ENCODE measurements at regions not wholly inside any gene's neighbourhood (a gene's known extent, or its start where the extent isn't known, plus 50 kb on each side); places are given as distances from the start of the nearest gene placed in this dataset.
"Not testable (repeated sequence)": the region's sequence is repeated elsewhere in the genome, so short reads cannot be mapped to it uniquely, and the experiment has no call there.

DNA sequence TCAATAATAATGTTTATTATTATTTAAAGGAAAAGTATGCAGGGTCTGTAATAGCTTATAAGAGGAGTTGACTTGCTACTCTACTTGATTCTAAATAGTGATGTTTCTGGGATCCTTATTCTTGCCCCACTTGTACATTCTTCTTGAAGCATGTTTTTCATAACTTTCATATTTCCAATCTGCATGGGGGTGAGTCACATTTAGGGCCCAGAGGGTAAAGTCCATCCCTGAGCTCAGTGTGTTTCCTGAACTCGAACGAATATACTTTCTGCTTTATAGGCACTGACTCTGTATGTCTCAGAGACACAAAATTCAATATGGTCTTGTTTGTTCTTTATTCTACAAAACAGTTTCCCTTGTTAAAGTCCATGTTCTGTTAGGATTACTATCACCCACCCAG, 61.0 kb upstream of the SMIM30 start:
- ChIA-PET CTCF (no interaction called here), POLR2A (no interaction called here)
- no peak for TF ChIP-seq FOXA1 (IDR thresholded peaks at IDR 0.05)
- no peak for TF ChIP-seq LEF1 (IDR thresholded peaks at IDR 0.05; ENCODE audit: borderline replicate concordance)
- no peak for TF ChIP-seq FOXM1 (IDR thresholded peaks at IDR 0.05; ENCODE audit: borderline replicate concordance)
- no peak for TF ChIP-seq ELF4 (IDR thresholded peaks at IDR 0.05)
- TF ChIP-seq SP1 (IDR thresholded peaks at IDR 0.05) = no peak
- TF ChIP-seq ARNT (IDR thresholded peaks at IDR 0.05) = no peak
- TF ChIP-seq, protein P1, sequence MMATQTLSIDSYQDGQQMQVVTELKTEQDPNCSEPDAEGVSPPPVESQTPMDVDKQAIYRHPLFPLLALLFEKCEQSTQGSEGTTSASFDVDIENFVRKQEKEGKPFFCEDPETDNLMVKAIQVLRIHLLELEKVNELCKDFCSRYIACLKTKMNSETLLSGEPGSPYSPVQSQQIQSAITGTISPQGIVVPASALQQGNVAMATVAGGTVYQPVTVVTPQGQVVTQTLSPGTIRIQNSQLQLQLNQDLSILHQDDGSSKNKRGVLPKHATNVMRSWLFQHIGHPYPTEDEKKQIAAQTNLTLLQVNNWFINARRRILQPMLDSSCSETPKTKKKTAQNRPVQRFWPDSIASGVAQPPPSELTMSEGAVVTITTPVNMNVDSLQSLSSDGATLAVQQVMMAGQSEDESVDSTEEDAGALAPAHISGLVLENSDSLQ (IDR thresholded peaks at IDR 0.05) = no peak
- TF ChIP-seq HDGF (IDR thresholded peaks at IDR 0.05; ENCODE audit: borderline replicate concordance) = no peak
- TF ChIP-seq TARDBP (IDR thresholded peaks at IDR 0.05) = no peak
- no peak for TF ChIP-seq L3MBTL2 (conservative IDR thresholded peaks at IDR 0.05)
- TF ChIP-seq ZNF384 (IDR thresholded peaks at IDR 0.05) = no peak
- TF ChIP-seq FOXK2 (IDR thresholded peaks at IDR 0.05) = no peak
- no peak for TF ChIP-seq NFRKB (IDR thresholded peaks at IDR 0.05)
- TF ChIP-seq SUZ12 (IDR thresholded peaks at IDR 0.05) = no peak
- TF ChIP-seq BHLHE40 (IDR thresholded peaks at IDR 0.05; ENCODE audit: borderline replicate concordance) = no peak
- no peak for TF ChIP-seq CTBP1 (IDR thresholded peaks at IDR 0.05; ENCODE audit: borderline replicate concordance)
- DNase-seq (ENCODE audit: extremely low spot score) = no peak

DNA sequence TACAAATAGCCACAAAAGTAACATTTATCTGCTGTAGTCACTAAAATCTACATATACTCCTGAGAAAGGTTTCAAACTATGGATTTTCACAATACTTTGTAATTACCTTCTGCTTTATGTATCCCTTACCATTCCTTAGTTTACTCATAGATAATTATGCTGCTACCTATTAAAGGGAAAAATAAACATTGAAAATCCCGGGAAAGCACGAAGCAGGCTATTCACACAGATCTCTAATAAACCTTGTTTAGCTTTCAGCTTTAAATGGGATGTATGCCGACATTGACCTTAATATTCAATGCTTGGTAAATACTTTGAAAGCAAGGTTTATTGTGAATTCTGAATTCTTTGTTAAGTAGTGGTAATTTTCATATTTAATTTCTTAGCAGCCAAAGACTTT, 58.5 kb upstream of the SMIM30 start:
- no peak for TF ChIP-seq FOXA1 (IDR thresholded peaks at IDR 0.05)
- TF ChIP-seq L3MBTL2 (conservative IDR thresholded peaks at IDR 0.05) = no peak
- TF ChIP-seq FOXM1 (IDR thresholded peaks at IDR 0.05; ENCODE audit: borderline replicate concordance) = no peak
- TF ChIP-seq ARNT (IDR thresholded peaks at IDR 0.05) = no peak
- no peak for TF ChIP-seq FOXK2 (IDR thresholded peaks at IDR 0.05)
- no peak for TF ChIP-seq ZNF384 (IDR thresholded peaks at IDR 0.05)
- no peak for TF ChIP-seq SP1 (IDR thresholded peaks at IDR 0.05)
- TF ChIP-seq HDGF (IDR thresholded peaks at IDR 0.05; ENCODE audit: borderline replicate concordance) = no peak
- no peak for TF ChIP-seq BHLHE40 (IDR thresholded peaks at IDR 0.05; ENCODE audit: borderline replicate concordance)
- TF ChIP-seq TARDBP (IDR thresholded peaks at IDR 0.05) = no peak
- TF ChIP-seq, protein P1 (IDR thresholded peaks at IDR 0.05) = no peak
- TF ChIP-seq ELF4 (IDR thresholded peaks at IDR 0.05) = no peak
- TF ChIP-seq NFRKB (IDR thresholded peaks at IDR 0.05) = no peak
- TF ChIP-seq CTBP1 (IDR thresholded peaks at IDR 0.05; ENCODE audit: borderline replicate concordance) = no peak
- TF ChIP-seq LEF1 (IDR thresholded peaks at IDR 0.05; ENCODE audit: borderline replicate concordance) = no peak
- no peak for TF ChIP-seq SUZ12 (IDR thresholded peaks at IDR 0.05)
- no peak for DNase-seq (ENCODE audit: extremely low spot score)
- CTCF ChIA-PET = no interaction called here
- POLR2A ChIA-PET = no interaction called here

DNA sequence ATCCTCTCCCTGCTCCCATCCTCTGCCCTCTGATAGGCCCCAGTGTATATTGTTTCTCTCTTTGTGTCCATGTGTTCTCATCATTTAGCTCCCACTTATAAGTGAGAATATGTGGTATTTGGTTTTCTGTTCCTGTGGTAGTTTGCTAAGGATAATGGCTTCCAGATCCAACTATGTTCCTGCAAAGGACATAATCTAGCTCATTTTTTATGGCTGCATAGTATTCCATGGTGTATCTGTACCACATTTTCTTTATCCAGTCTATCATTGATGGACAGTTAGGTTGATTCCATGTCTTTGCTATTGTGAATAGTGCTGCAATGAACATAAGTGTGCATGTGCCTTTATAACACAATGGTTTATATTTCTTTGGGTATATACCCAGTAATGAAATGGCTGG, 57.8 kb upstream of the SMIM30 start:
- POLR2A ChIA-PET; DNase-seq (ENCODE audit: extremely low spot score); CTCF ChIA-PET: not testable (repeated sequence)

DNA sequence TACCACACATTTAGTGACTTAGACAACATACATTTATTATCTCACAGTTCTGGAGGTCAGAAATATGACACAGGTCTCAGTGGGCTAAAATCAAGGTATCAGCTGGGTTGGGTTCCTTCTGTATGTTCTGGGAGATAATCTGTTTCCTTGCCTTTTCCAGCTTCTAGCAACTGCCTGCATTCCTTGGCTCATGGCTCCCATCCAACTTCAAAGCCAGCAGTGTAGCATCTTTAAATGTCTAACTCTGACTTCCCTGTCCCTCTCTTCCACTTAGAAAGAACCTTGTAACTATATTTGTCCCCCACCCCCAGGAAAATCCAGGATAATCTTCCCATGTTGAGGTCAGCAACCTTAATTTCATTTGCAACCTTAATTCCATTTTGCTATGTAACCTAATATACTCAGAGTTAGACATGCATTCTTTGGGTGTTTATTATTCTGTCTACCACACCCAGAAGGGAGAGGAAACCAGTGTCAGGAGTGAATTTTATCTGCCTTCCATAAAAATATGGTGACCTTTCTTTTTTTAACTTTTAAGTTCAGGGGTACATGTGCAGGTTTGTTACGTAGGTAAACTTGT, 57.3 kb upstream of the SMIM30 start:
- DNase-seq (ENCODE audit: extremely low spot score) = no peak
- TF ChIP-seq SP1 (IDR thresholded peaks at IDR 0.05) (no peak), CTBP1 (IDR thresholded peaks at IDR 0.05; ENCODE audit: borderline replicate concordance) (no peak), FOXK2 (IDR thresholded peaks at IDR 0.05) (no peak), ELF4 (IDR thresholded peaks at IDR 0.05) (no peak), SUZ12 (IDR thresholded peaks at IDR 0.05) (no peak), BHLHE40 (IDR thresholded peaks at IDR 0.05; ENCODE audit: borderline replicate concordance) (no peak), LEF1 (IDR thresholded peaks at IDR 0.05; ENCODE audit: borderline replicate concordance) (no peak), ZNF384 (IDR thresholded peaks at IDR 0.05) (no peak)
- POLR2A ChIA-PET = no interaction called here
- CTCF ChIA-PET = no interaction called here

DNA sequence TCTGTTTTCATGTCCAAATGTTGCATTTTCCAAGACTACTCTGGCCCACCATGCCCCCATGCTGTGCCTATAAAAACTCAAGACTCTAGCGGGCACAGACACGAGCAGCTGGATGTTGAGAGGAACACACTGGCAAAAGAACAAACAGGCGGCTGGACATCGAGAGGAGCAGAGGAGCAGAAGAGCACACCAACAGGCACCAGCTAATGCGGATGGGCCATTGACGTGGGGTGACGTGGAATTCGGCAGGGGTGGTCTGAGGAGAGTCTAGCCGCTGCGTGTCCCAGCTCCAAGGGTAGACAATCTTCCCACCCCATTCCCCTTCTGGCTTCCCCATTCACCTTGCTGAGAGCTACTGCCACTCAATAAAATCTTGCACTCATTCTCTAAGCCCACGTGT, 54.4 kb upstream of the SMIM30 start:
- ChIA-PET CTCF (interaction anchor here (1.9 kb wide), 1 partner anchor 13 kb away, joined by 7 read pairs; no protein-coding TSS in a partner anchor), POLR2A (no interaction called here)
- TF ChIP-seq, protein P1 (IDR thresholded peaks at IDR 0.05) = no peak
- TF ChIP-seq LEF1 (IDR thresholded peaks at IDR 0.05; ENCODE audit: borderline replicate concordance) = no peak
- TF ChIP-seq ARNT (IDR thresholded peaks at IDR 0.05) = no peak
- TF ChIP-seq L3MBTL2 (conservative IDR thresholded peaks at IDR 0.05) = no peak
- TF ChIP-seq ZNF384 (IDR thresholded peaks at IDR 0.05) = no peak
- no peak for TF ChIP-seq FOXA1 (IDR thresholded peaks at IDR 0.05)
- TF ChIP-seq FOXK2 (IDR thresholded peaks at IDR 0.05) = no peak
- no peak for TF ChIP-seq BHLHE40 (IDR thresholded peaks at IDR 0.05; ENCODE audit: borderline replicate concordance)
- TF ChIP-seq CTBP1 (IDR thresholded peaks at IDR 0.05; ENCODE audit: borderline replicate concordance) = no peak
- TF ChIP-seq NFRKB (IDR thresholded peaks at IDR 0.05) = no peak
- TF ChIP-seq TARDBP (IDR thresholded peaks at IDR 0.05) = no peak
- TF ChIP-seq HDGF (IDR thresholded peaks at IDR 0.05; ENCODE audit: borderline replicate concordance) = no peak
- no peak for TF ChIP-seq SUZ12 (IDR thresholded peaks at IDR 0.05)
- TF ChIP-seq ELF4 (IDR thresholded peaks at IDR 0.05) = no peak
- no peak for TF ChIP-seq SP1 (IDR thresholded peaks at IDR 0.05)
- DNase-seq (ENCODE audit: extremely low spot score) = no peak

DNA sequence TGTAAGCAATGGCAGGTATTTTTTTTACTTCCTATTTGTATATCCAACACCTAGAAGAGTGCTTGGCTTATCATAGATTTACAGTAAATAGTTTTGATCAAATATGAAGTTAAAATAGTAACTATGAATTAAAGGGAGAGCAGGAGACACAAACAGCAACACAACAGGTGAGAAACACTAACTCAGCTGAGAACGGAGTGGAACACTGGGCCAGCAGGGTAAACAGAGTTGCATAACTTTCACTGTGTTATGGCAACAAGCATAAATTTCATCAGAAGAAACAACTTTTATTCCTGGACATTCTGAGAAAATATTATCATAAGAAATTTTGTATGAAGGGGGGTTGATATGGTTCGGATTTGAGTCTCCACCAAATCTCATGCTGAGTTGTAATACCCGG, 52.2 kb upstream of the SMIM30 start:
- TF ChIP-seq FOXK2 (IDR thresholded peaks at IDR 0.05) (no peak), NFRKB (IDR thresholded peaks at IDR 0.05) (no peak), FOXA1 (IDR thresholded peaks at IDR 0.05) (no peak), ELF4 (IDR thresholded peaks at IDR 0.05) (no peak), BHLHE40 (IDR thresholded peaks at IDR 0.05; ENCODE audit: borderline replicate concordance) (no peak), SP1 (IDR thresholded peaks at IDR 0.05) (no peak), ZNF384 (IDR thresholded peaks at IDR 0.05) (no peak), SUZ12 (IDR thresholded peaks at IDR 0.05) (no peak), TARDBP (IDR thresholded peaks at IDR 0.05) (no peak)
- TF ChIP-seq, protein P1 (IDR thresholded peaks at IDR 0.05) = no peak
- POLR2A ChIA-PET = no interaction called here
- CTCF ChIA-PET = no interaction called here
- DNase-seq (ENCODE audit: extremely low spot score) = no peak

Data from HEK293T (cell line).